ENCODE measurements at regions not wholly inside any gene's neighbourhood (a gene's known extent, or its start where the extent isn't known, plus 50 kb on each side); places are given as distances from the start of the nearest gene placed in this dataset.
"Not testable (repeated sequence)": the region's sequence is repeated elsewhere in the genome, so short reads cannot be mapped to it uniquely, and the experiment has no call there.

- DNase-seq (ENCODE audit: low read depth in 4 of 4, low spot score in 3 of 4), result no peak
These were observed 133.9 kb upstream of the FOXN2 start for GRCh38 chr2:48180557-48180956.

GRCh38 chr2:48183276-48183675, 131.2 kb upstream of the FOXN2 start:
- no peak for DNase-seq (ENCODE audit: low read depth in 4 of 4, low spot score in 3 of 4)

GRCh38 chr2:48183991-48184390, 130.5 kb upstream of the FOXN2 start:
- no peak for DNase-seq (ENCODE audit: low read depth in 4 of 4, low spot score in 3 of 4)

- DNase-seq (ENCODE audit: low read depth in 4 of 4, low spot score in 3 of 4), result no peak
These were observed 127.0 kb upstream of the FOXN2 start for GRCh38 chr2:48187503-48187902.

GRCh38 chr2:48189552-48190228, 124.8 kb upstream of the FOXN2 start:
- no peak for DNase-seq (ENCODE audit: low read depth in 4 of 4, low spot score in 3 of 4)

- no peak for DNase-seq (ENCODE audit: low read depth in 4 of 4, low spot score in 3 of 4)
These were observed 124.3 kb upstream of the FOXN2 start for GRCh38 chr2:48190230-48190629.

GRCh38 chr2:48194641-48195040, 119.8 kb upstream of the FOXN2 start:
- DNase-seq (ENCODE audit: low read depth in 4 of 4, low spot score in 3 of 4), result no peak

- DNase-seq (ENCODE audit: low read depth in 4 of 4, low spot score in 3 of 4), result no peak
These were observed 119.3 kb upstream of the FOXN2 start for GRCh38 chr2:48195169-48195568.

GRCh38 chr2:48197618-48198017, 116.9 kb upstream of the FOXN2 start:
- no peak for DNase-seq (ENCODE audit: low read depth in 4 of 4, low spot score in 3 of 4)

- no peak for DNase-seq (ENCODE audit: low read depth in 4 of 4, low spot score in 3 of 4)
These were observed 116.1 kb upstream of the FOXN2 start for GRCh38 chr2:48198371-48198770.

- no peak for DNase-seq (ENCODE audit: low read depth in 4 of 4, low spot score in 3 of 4)
These were observed 115.4 kb upstream of the FOXN2 start for GRCh38 chr2:48199070-48199469.

- DNase-seq (ENCODE audit: low read depth in 4 of 4, low spot score in 3 of 4), result no peak
These were observed 113.7 kb upstream of the FOXN2 start for GRCh38 chr2:48200620-48201293.

GRCh38 chr2:48201435-48201834, 113.0 kb upstream of the FOXN2 start:
- DNase-seq (ENCODE audit: low read depth in 4 of 4, low spot score in 3 of 4), result not testable (repeated sequence)

GRCh38 chr2:48202863-48203642, 111.4 kb upstream of the FOXN2 start:
- DNase-seq (ENCODE audit: low read depth in 4 of 4, low spot score in 3 of 4), result no peak

- no peak for DNase-seq (ENCODE audit: low read depth in 4 of 4, low spot score in 3 of 4)
These were observed 110.8 kb upstream of the FOXN2 start for GRCh38 chr2:48203668-48204067.

GRCh38 chr2:48204750-48205136, 109.7 kb upstream of the FOXN2 start:
- no peak for DNase-seq (ENCODE audit: low read depth in 4 of 4, low spot score in 3 of 4)

GRCh38 chr2:48205137-48205798, 109.2 kb upstream of the FOXN2 start:
- no peak for DNase-seq (ENCODE audit: low read depth in 4 of 4, low spot score in 3 of 4)

- not testable (repeated sequence) for DNase-seq (ENCODE audit: low read depth in 4 of 4, low spot score in 3 of 4)
These were observed 108.3 kb upstream of the FOXN2 start for GRCh38 chr2:48206056-48206656.

- no peak for DNase-seq (ENCODE audit: low read depth in 4 of 4, low spot score in 3 of 4)
These were observed 107.3 kb upstream of the FOXN2 start for GRCh38 chr2:48207201-48207641.

- DNase-seq (ENCODE audit: low read depth in 4 of 4, low spot score in 3 of 4), result no peak
These were observed 106.6 kb upstream of the FOXN2 start for GRCh38 chr2:48207851-48208250.

Data from right renal pelvis (tissue), 4 donors.